ENCODE measurements at regions not wholly inside any gene's neighbourhood (a gene's known extent, or its start where the extent isn't known, plus 50 kb on each side); places are given as distances from the start of the nearest gene placed in this dataset.

DNA sequence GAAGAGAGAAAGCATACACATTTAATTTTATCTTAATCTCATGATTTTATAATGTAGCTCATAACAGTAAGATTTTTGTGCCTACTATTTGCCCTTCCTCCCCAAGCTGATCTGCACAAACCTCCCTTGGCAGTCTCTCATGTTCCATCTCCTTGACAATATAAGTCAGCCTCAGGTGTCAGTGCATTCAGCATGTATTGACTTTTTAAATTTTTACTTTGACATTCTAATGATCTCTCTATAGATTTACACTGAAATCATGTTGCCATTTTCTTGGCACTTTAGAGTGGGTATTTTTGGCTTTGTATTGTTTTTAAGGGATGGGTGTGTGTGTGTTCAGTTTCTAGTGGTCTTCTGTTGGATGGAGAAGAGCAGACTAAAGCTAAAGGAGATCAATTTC, 505.3 kb upstream of the CPEB2 start:
- TF ChIP-seq, protein P1, sequence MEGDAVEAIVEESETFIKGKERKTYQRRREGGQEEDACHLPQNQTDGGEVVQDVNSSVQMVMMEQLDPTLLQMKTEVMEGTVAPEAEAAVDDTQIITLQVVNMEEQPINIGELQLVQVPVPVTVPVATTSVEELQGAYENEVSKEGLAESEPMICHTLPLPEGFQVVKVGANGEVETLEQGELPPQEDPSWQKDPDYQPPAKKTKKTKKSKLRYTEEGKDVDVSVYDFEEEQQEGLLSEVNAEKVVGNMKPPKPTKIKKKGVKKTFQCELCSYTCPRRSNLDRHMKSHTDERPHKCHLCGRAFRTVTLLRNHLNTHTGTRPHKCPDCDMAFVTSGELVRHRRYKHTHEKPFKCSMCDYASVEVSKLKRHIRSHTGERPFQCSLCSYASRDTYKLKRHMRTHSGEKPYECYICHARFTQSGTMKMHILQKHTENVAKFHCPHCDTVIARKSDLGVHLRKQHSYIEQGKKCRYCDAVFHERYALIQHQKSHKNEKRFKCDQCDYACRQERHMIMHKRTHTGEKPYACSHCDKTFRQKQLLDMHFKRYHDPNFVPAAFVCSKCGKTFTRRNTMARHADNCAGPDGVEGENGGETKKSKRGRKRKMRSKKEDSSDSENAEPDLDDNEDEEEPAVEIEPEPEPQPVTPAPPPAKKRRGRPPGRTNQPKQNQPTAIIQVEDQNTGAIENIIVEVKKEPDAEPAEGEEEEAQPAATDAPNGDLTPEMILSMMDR (IDR thresholded peaks at IDR 0.05): no peak
- H3K36me3 Mint-ChIP-seq (ENCODE audit: low read depth): no peaks in the 10 kb centered on the region
- no peaks in the 10 kb centered on the region for H3K9me3 Mint-ChIP-seq (ENCODE audit: low read depth)
- H3K4me1 Mint-ChIP-seq (ENCODE audit: low read depth): no peaks in the 10 kb centered on the region
- no peak overlapping the region for H3K27ac Mint-ChIP-seq (ENCODE audit: unreplicated experiment)
- no peak overlapping the region for H3K4me3 Mint-ChIP-seq (ENCODE audit: unreplicated experiment)
- DNase-seq (ENCODE audit: low spot score): no peak
- H3K27me3 Mint-ChIP-seq (ENCODE audit: low read depth): peaks cover 16% of the 10 kb centered on the region

DNA sequence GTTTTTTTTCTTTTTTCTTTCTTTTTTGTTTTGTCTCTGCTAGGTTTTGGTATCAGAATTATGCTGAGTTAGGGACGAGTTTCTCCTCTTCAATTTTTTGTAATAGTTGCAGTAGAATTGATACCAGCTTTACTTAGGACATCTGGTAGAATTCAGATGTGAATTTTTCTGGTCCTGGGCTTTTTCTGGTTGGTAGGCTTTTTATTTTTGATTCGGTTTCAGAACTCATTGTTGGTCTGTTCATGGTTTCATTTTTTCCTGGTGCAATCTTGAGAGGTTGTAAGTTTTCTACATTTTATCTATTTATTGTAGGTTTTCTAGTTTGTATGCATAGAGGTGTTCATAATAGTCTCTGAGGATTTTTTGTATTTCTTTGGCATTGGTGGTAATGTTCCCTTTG, 498.1 kb upstream of the CPEB2 start:
- H3K27me3 Mint-ChIP-seq (ENCODE audit: low read depth): peaks cover 12% of the 10 kb centered on the region
- TF ChIP-seq, protein P1 (IDR thresholded peaks at IDR 0.05): no peak
- H3K4me1 Mint-ChIP-seq (ENCODE audit: low read depth): no peaks in the 10 kb centered on the region
- H3K27ac Mint-ChIP-seq (ENCODE audit: unreplicated experiment): no peak overlapping the region
- H3K4me3 Mint-ChIP-seq (ENCODE audit: unreplicated experiment): no peak overlapping the region
- no peak for DNase-seq (ENCODE audit: low spot score)
- H3K36me3 Mint-ChIP-seq (ENCODE audit: low read depth): no peaks in the 10 kb centered on the region
- peaks cover 3% of the 10 kb centered on the region for H3K9me3 Mint-ChIP-seq (ENCODE audit: low read depth)

DNA sequence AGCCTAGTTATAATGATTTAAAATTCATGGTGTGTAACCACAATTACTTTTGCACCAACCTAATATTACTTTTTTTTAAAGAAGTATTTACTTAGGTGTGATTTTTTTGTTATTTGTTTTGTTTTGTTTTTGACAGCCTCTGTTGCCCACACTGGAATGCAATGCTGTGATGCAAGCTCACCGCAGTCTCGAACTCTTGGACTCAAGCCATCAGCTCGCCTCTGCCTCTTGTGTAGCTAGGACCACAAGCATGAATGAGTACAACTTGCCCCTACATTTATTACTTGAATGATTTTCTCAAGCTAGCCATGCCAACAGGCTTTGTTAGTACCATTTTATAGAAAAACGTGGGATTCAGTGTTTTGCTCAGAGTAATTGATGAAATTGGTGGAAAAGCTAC, 488.8 kb upstream of the CPEB2 start:
- H3K27ac Mint-ChIP-seq (ENCODE audit: unreplicated experiment): no peak overlapping the region
- DNase-seq (ENCODE audit: low spot score): no peak
- no peaks in the 10 kb centered on the region for H3K36me3 Mint-ChIP-seq (ENCODE audit: low read depth)
- H3K4me3 Mint-ChIP-seq (ENCODE audit: unreplicated experiment): no peak overlapping the region
- no peaks in the 10 kb centered on the region for H3K4me1 Mint-ChIP-seq (ENCODE audit: low read depth)
- TF ChIP-seq, protein P1 (IDR thresholded peaks at IDR 0.05): no peak
- no peaks in the 10 kb centered on the region for H3K9me3 Mint-ChIP-seq (ENCODE audit: low read depth)
- H3K27me3 Mint-ChIP-seq (ENCODE audit: low read depth): peaks cover 10% of the 10 kb centered on the region

DNA sequence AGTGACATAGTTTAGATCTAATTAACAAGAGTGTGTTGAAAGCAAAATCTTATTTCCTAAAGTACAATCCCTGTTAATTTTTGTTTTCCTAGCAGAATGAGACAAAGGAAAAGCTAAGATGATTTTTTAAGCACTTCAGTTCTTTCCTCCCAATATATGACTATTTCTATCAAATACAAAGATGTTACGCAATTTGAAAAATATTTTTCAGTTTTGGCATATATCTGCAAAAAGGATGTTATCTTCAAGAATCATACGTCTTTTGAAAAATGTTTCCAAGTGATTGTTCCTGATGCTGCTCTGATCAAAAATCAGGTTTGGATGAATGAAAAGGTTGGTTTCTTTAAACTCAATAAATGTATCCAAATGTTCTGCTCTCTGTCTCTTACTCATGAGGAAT, 486.7 kb upstream of the CPEB2 start:
- peaks cover 11% of the 10 kb centered on the region for H3K27me3 Mint-ChIP-seq (ENCODE audit: low read depth)
- no peaks in the 10 kb centered on the region for H3K36me3 Mint-ChIP-seq (ENCODE audit: low read depth)
- H3K4me1 Mint-ChIP-seq (ENCODE audit: low read depth): no peaks in the 10 kb centered on the region
- no peak overlapping the region for H3K4me3 Mint-ChIP-seq (ENCODE audit: unreplicated experiment)
- no peak for DNase-seq (ENCODE audit: low spot score)
- TF ChIP-seq, protein P1 (IDR thresholded peaks at IDR 0.05): no peak
- no peaks in the 10 kb centered on the region for H3K9me3 Mint-ChIP-seq (ENCODE audit: low read depth)
- H3K27ac Mint-ChIP-seq (ENCODE audit: unreplicated experiment): no peak overlapping the region

DNA sequence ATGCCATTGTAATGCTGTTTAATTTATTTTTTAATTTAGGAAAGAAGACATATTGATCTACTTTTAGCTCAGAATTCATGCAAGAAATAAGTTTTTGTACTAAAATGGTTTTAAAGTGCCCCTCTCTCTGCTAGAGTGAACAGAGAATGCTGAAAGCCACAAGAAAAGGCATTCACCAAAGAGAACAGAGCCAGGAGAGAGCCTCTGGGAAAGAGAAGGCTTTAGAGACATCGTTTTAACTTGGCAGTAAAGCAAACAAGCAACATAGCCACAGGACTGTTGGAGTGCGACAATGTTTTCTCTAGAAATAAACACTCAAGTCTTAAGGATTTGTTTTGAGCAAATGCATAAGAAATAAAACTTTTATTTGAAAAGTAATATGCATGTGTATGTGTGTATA, 484.1 kb upstream of the CPEB2 start:
- peaks cover 8% of the 10 kb centered on the region for H3K27me3 Mint-ChIP-seq (ENCODE audit: low read depth)
- H3K4me1 Mint-ChIP-seq (ENCODE audit: low read depth): no peaks in the 10 kb centered on the region
- no peaks in the 10 kb centered on the region for H3K36me3 Mint-ChIP-seq (ENCODE audit: low read depth)
- H3K27ac Mint-ChIP-seq (ENCODE audit: unreplicated experiment): no peak overlapping the region
- H3K4me3 Mint-ChIP-seq (ENCODE audit: unreplicated experiment): no peak overlapping the region
- DNase-seq (ENCODE audit: low spot score): no peak
- peaks cover 6% of the 10 kb centered on the region for H3K9me3 Mint-ChIP-seq (ENCODE audit: low read depth)
- TF ChIP-seq, protein P1 (IDR thresholded peaks at IDR 0.05): no peak

Data from chondrocyte (in vitro differentiated cells).